CD4-positive, alpha-beta T cell (primary cell): ENCODE measurements at regions not wholly inside any gene's neighbourhood (a gene's known extent, or its start where the extent isn't known, plus 50 kb on each side); places are given as distances from the start of the nearest gene placed in this dataset.

Experiments
- ATAC-seq: fragments of 200-7000 bp; cut with Tn5 transposase; one replicate; pipeline ENCODE4 v1.10.0; 2022; ENCODE audit warnings: mild to moderate bottlenecking; ENCODE audit not compliant: poor library complexity
- CTCF ChIA-PET: fragments of 350-600 bp; sonication (Branson Sonifier 250); formaldehyde crosslinking; loops from one replicate; lab custom pipeline; 2021; ENCODE audit warnings: antibody characterized with exemption, inconsistent platforms; lab: Charles Lee
- POLR2A ChIA-PET: fragments of 350-600 bp; sonication (Branson Sonifier 250); formaldehyde crosslinking; loops from one replicate; lab custom pipeline; 2021; ENCODE audit warnings: antibody characterized with exemption, inconsistent platforms; lab: Charles Lee
- DNase-seq, 14 experiments: peaks; one replicate each; pipeline ENCODE4 v3.0.0-alpha.2; 2013 to 2020; ENCODE audit warnings: mixed read lengths in 2 of 14
- H3K27ac ChIP-seq, 2 donors: one replicate each; pipeline versions ENCODE4 v1.5.1 to v1.7.0; 2013; ENCODE audit warnings: low read length in 2 of 2, low read depth in 1 of 2, mild to moderate bottlenecking in 1 of 2
- H3K27me3 ChIP-seq, 2 experiments: 1 replicate in 1 of 2; 2 replicates in 1 of 2; pipeline versions ENCODE4 v1.6.1 to v1.7.0; 2013; ENCODE audit warnings: low read length in 2 of 2, control low read depth in 1 of 2, mild to moderate bottlenecking in 1 of 2, moderate library complexity in 1 of 2; ENCODE audit not compliant: insufficient read depth in 2 of 2, control insufficient read depth in 1 of 2
- H3K36me3 ChIP-seq: one replicate; pipeline ENCODE4 v1.6.1; 2013; ENCODE audit warnings: low read length, control low read depth; ENCODE audit not compliant: insufficient read depth
- H3K4me1 ChIP-seq: one replicate; pipeline ENCODE4 v1.6.1; 2013; ENCODE audit warnings: low read length, control low read depth; ENCODE audit not compliant: insufficient read depth
- H3K4me3 ChIP-seq: one replicate; pipeline ENCODE4 v1.5.1; 2013; ENCODE audit warnings: mild to moderate bottlenecking, low read length, moderate library complexity
- H3K9me3 ChIP-seq, 2 experiments: 1 replicate in 1 of 2; 2 replicates in 1 of 2; pipeline versions ENCODE4 v1.6.1 to v1.7.0; 2013; ENCODE audit warnings: low read length in 2 of 2, mild to moderate bottlenecking in 2 of 2, control low read depth in 1 of 2, moderate library complexity in 1 of 2; ENCODE audit not compliant: control insufficient read depth in 1 of 2, insufficient read depth in 1 of 2
- H3K27ac Mint-ChIP-seq: one replicate; pipeline ENCODE4 v1.8.0; 2020; ENCODE audit warnings: mixed read lengths
- H3K27me3 Mint-ChIP-seq: one replicate; pipeline ENCODE4 v1.8.0; 2021; ENCODE audit warnings: mixed read lengths
- H3K36me3 Mint-ChIP-seq: one replicate; pipeline ENCODE4 v1.8.0; 2021; ENCODE audit warnings: low read depth, mixed read lengths
- H3K4me1 Mint-ChIP-seq: one replicate; pipeline ENCODE4 v1.8.0; 2021; ENCODE audit warnings: low read depth, mixed read lengths
- H3K4me3 Mint-ChIP-seq: one replicate; pipeline ENCODE4 v1.8.0; 2020; ENCODE audit warnings: mild to moderate bottlenecking, mixed read lengths
- H3K9me3 Mint-ChIP-seq: one replicate; pipeline ENCODE4 v1.8.0; 2020; ENCODE audit warnings: mixed read lengths
- intact Hi-C, 2 experiments: fragments of 100-400 bp; cut with DNase I in 1 of 2; cut with micrococcal nuclease in 1 of 2; formaldehyde crosslinking; loops; one replicate each; pipeline versions ENCODE4 v1.15.1 to v1.9.0; 2023 to 2025; cut with DNase I, micrococcal nuclease
- TF ChIP-seq, protein P1 (sequence below): fragments of 200-600 bp; IDR thresholded peaks from one replicate; pipeline ENCODE4 v1.8.0; 2022; ENCODE audit warnings: antibody characterized with exemption, mild to moderate bottlenecking

DNA sequence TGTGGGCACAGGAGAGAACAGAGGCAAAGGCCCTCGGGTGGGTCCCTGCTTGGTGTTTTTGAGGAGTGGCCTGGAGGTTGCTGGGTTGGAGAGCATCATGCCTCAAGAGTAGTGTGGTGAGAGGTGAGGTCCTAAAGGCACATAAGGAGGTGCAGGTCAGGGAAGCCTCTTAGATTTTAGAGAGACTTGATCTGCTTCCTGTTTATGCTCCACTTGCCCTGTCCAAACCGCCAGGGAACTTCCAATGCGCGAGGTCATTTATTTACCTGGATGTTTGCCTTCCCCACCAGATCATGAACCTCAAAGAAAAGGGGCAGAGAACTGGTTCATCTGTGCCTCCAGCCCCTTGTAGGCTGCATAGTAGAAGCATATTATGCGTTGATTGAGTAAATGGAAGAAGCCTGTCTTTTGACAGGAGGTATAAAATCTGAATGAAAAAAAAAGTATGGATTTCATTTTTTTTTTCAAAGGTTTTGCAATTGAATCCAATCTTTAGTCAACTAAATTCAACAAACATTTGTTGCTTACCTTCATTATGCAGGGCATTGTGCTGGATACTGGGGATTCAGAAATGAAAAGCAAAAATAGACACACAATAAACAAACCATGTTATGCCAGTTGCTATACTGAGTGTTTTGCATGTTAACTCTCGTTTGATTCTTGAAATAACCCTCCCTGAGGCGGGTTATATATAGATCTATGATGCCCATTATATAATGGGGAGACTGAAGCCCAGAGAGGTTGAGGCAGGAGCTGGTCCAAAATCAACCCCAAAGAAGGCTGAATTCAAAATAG lies 485.2 kb downstream of the VRK1 start:
- H3K4me3 ChIP-seq, result no peak overlapping the region
- Mint-ChIP-seq H3K27ac (no peak overlapping the region), H3K36me3 (no peaks in the 10 kb centered on the region), H3K4me3 (no peak overlapping the region), H3K27me3 (no peaks in the 10 kb centered on the region), H3K4me1 (peaks cover 2% of the 10 kb centered on the region), H3K9me3 (no peaks in the 10 kb centered on the region)
- ATAC-seq, result no peak
- no peaks in the 10 kb centered on the region for H3K4me1 ChIP-seq
- peaks cover 0 to 2% of the 10 kb centered on the region in 2 experiments for H3K27me3 ChIP-seq
- H3K27ac ChIP-seq, result no peak overlapping the region
- ChIA-PET CTCF (no interaction called here), POLR2A (no interaction called here)
- TF ChIP-seq, protein P1, sequence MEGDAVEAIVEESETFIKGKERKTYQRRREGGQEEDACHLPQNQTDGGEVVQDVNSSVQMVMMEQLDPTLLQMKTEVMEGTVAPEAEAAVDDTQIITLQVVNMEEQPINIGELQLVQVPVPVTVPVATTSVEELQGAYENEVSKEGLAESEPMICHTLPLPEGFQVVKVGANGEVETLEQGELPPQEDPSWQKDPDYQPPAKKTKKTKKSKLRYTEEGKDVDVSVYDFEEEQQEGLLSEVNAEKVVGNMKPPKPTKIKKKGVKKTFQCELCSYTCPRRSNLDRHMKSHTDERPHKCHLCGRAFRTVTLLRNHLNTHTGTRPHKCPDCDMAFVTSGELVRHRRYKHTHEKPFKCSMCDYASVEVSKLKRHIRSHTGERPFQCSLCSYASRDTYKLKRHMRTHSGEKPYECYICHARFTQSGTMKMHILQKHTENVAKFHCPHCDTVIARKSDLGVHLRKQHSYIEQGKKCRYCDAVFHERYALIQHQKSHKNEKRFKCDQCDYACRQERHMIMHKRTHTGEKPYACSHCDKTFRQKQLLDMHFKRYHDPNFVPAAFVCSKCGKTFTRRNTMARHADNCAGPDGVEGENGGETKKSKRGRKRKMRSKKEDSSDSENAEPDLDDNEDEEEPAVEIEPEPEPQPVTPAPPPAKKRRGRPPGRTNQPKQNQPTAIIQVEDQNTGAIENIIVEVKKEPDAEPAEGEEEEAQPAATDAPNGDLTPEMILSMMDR, result no peak
- H3K9me3 ChIP-seq, result no peaks in the 10 kb centered on the region
- intact Hi-C loops, result no loop called here
- no peaks in the 10 kb centered on the region for H3K36me3 ChIP-seq
- DNase-seq, result no peak

DNA sequence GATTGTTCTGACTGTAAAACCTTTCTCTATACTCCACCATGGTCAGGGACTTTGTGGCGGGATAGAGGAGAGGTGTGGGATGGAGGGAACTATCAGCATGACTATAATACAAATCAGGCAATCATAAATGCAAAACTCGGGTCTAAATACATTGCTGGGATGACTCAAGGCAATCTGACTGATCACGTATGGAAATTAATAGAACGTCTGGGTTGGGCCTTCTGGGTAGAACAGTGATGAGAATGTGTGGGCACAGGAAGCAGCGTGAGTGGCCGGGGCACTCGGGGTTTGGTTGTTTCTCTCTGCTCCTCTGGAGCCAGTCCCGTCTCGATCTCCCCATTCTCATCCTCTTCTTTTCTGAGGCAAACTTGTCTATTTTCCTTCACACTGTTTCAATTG lies 485.8 kb downstream of the VRK1 start:
- Histone ChIP-seq H3K4me3 (no peak overlapping the region), H3K27me3 (peaks cover 0 to 2% of the 10 kb centered on the region in 2 experiments), H3K4me1 (no peaks in the 10 kb centered on the region), H3K9me3 (no peaks in the 10 kb centered on the region), H3K36me3 (no peaks in the 10 kb centered on the region), H3K27ac (no peak overlapping the region)
- POLR2A ChIA-PET, result no interaction called here
- TF ChIP-seq, protein P1, result no peak
- ATAC-seq (no peak), DNase-seq (no peak)
- H3K36me3 Mint-ChIP-seq, result no peaks in the 10 kb centered on the region
- H3K9me3 Mint-ChIP-seq, result no peaks in the 10 kb centered on the region
- CTCF ChIA-PET, result no interaction called here
- peaks cover 1% of the 10 kb centered on the region for H3K27me3 Mint-ChIP-seq
- intact Hi-C loops, result no loop called here
- no peak overlapping the region for H3K27ac Mint-ChIP-seq
- no peaks in the 10 kb centered on the region for H3K4me1 Mint-ChIP-seq
- H3K4me3 Mint-ChIP-seq, result no peak overlapping the region

DNA sequence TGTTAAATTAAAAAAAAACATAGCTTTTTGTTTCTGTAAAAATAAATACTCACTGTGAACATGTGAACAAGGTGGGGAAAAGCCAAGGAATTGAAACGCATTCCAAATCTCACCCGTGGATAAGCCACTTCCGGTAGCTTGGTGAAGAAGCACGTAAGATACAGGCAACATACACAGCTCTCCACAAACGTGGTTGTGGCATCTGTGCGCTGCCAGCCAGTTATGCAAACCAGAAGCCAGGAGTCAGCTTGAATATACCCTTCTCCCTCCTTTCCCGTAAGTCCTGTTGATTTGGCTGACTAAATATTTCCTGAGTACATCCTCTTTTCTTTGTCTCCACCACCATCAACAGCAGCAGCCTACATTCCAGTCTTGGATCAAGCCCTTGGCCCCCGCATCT lies 486.2 kb downstream of the VRK1 start:
- Mint-ChIP-seq H3K9me3 (no peaks in the 10 kb centered on the region), H3K27ac (no peak overlapping the region), H3K4me3 (no peak overlapping the region), H3K36me3 (no peaks in the 10 kb centered on the region), H3K4me1 (no peaks in the 10 kb centered on the region), H3K27me3 (peaks cover 5% of the 10 kb centered on the region)
- DNase-seq (no peak), ATAC-seq (no peak)
- CTCF ChIA-PET, result no interaction called here
- H3K4me3 ChIP-seq, result no peak overlapping the region
- H3K27ac ChIP-seq, result no peak overlapping the region
- H3K9me3 ChIP-seq, result no peaks in the 10 kb centered on the region
- POLR2A ChIA-PET, result no interaction called here
- TF ChIP-seq, protein P1, result no peak
- intact Hi-C loops, result no loop called here
- H3K4me1 ChIP-seq, result no peaks in the 10 kb centered on the region
- H3K27me3 ChIP-seq, result peaks cover 0 to 2% of the 10 kb centered on the region in 2 experiments
- H3K36me3 ChIP-seq, result no peaks in the 10 kb centered on the region
